Adrenal gland (tissue), 9 donors: ENCODE measurements at regions not wholly inside any gene's neighbourhood (a gene's known extent, or its start where the extent isn't known, plus 50 kb on each side); places are given as distances from the start of the nearest gene placed in this dataset.

ENCODE experiments used
- DNase-seq, 7 donors: peaks; one replicate each; pipeline ENCODE4 v3.0.0-alpha.2; 2019 to 2020
- H3K27ac ChIP-seq, 5 donors: fragments of 200-600 bp; sonication (generic) in 4 of 5; 1 replicate in 3 of 5; 2 replicates in 2 of 5; pipeline versions ENCODE4 v1.5.1 to v1.8.0; 2016 to 2020; ENCODE audit warnings: mild to moderate bottlenecking in 1 of 5
- H3K27me3 ChIP-seq: fragments of 200-600 bp; 2 replicates; pipeline ENCODE4 v1.8.0; 2021
- H3K36me3 ChIP-seq, 2 donors: fragments of 200-600 bp; replicated peaks in 1 of 2; 1 replicate in 1 of 2; 2 replicates in 1 of 2; pipeline versions ENCODE4 v1.5.1 to v1.8.0; 2018 to 2022
- H3K4me1 ChIP-seq, 2 donors: fragments of 200-600 bp; replicated peaks in 1 of 2; 1 replicate in 1 of 2; 2 replicates in 1 of 2; pipeline versions ENCODE4 v1.5.1 to v1.8.0; 2018 to 2021
- H3K4me3 ChIP-seq, 4 donors: fragments of 200-600 bp; sonication (generic) in 3 of 4; one replicate each; pipeline ENCODE4 v1.5.1; 2016 to 2018
- H3K9me3 ChIP-seq, 3 donors: fragments of 200-600 bp; sonication (generic) in 1 of 3; replicated peaks in 1 of 3; 1 replicate in 2 of 3; 2 replicates in 1 of 3; pipeline versions ENCODE4 v1.5.1 to v1.8.0; 2016 to 2021
- CTCF ChIP-seq, 6 experiments: fragments of 450-650 bp in 4 of 6; fragments of 200-600 bp in 2 of 6; sonication (generic) in 1 of 6; IDR thresholded peaks; 1 replicate in 5 of 6; 2 replicates in 1 of 6; pipeline versions ENCODE4 v1.5.1 to v1.8.0; 2016 to 2021; ENCODE audit warnings: antibody characterized with exemption in 6 of 6, mild to moderate bottlenecking in 2 of 6, moderate library complexity in 1 of 6
- POLR2A ChIP-seq, 2 donors: fragments of 450-650 bp; IDR thresholded peaks; one replicate each; pipeline ENCODE4 v1.6.1; 2017; ENCODE audit warnings: antibody characterized with exemption in 2 of 2, mild to moderate bottlenecking in 2 of 2, moderate library complexity in 1 of 2
- WGBS, 4 donors: extraction: QIAGEN DNeasy Blood & Tissue Kit in 2 of 4; methylation state at CpG; one replicate each; pipeline versions ENCODE4 v1.1.5 to v1.1.7; 2013 to 2017; 5-methylcytosine and 5-hydroxymethylcytosine counted together
- intact Hi-C, 2 donors: fragments of 100-400 bp; cut with DNase I; formaldehyde crosslinking; loops; one replicate each; pipeline versions ENCODE4 v1.14.1 to v1.15.0; 2022 to 2023
- donor health status: healthy with polysubstance abuse.
- donor health status: Bipolar disorder and iron deficiency.
- donor health status: DM: yes; HTN: yes; CAD: no.
- donor health status: DM: no; HTN: no; CAD: no.
- donor health status: DM: no; HTN: no; CAD: no.

DNA sequence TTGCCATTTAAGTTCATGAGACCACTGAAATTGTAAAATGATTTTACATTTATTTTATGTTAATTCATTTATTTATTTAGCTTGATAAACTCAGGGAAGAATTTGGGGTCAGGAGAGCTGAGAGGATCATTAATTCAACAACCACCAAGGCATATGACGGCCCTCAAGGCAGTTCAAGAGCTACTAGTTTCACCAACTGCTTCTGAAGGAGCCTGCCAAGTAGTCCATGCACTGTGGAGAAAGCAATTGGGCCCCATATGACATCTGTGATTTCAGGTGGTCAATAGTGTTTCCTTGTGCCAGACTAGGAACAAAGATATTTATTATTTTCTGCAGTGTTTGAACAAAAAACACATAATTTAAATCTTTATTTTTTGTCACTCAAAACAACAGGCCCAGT lies 236.4 kb downstream of the CASP12 start:
- H3K4me3 ChIP-seq = no peak overlapping the region
- H3K9me3 ChIP-seq = no peaks in the 10 kb centered on the region
- no peak overlapping the region for H3K27ac ChIP-seq
- intact Hi-C loops = no loop called here
- H3K27me3 ChIP-seq = no peaks in the 10 kb centered on the region
- no peak for DNase-seq
- 75 to 100% (median 88%) methylated on average over 1 of the region's 1 CpG for WGBS, 4 donors
- H3K4me1 ChIP-seq = no peaks in the 10 kb centered on the region
- TF ChIP-seq CTCF (IDR thresholded peaks at IDR 0.05) = no peak
- no peaks in the 10 kb centered on the region for H3K36me3 ChIP-seq

- 71 to 78% (median 76%) methylated on average over 5 of the region's 5 CpGs for WGBS, 4 donors
- H3K27ac ChIP-seq = no peak overlapping the region
- intact Hi-C loops = no loop called here
- no peak for DNase-seq
- no peaks in the 10 kb centered on the region for H3K27me3 ChIP-seq
- TF ChIP-seq CTCF (IDR thresholded peaks at IDR 0.05) = no peak
- no peak for TF ChIP-seq POLR2A (IDR thresholded peaks at IDR 0.05)
- H3K36me3 ChIP-seq = no peaks in the 10 kb centered on the region
- no peaks in the 10 kb centered on the region for H3K4me1 ChIP-seq
- H3K4me3 ChIP-seq = no peak overlapping the region
- H3K9me3 ChIP-seq = no peaks in the 10 kb centered on the region
Measured at GRCh38 chr11:104661471-104661870, 236.8 kb downstream of the CASP12 start.

GRCh38 chr11:104658177-104658576 lies 240.1 kb downstream of the CASP12 start:
- H3K4me1 ChIP-seq = peaks cover 0 to 7% of the 10 kb centered on the region in 2 donors
- no peak for TF ChIP-seq POLR2A (IDR thresholded peaks at IDR 0.05)
- no peak for TF ChIP-seq CTCF (IDR thresholded peaks at IDR 0.05)
- H3K36me3 ChIP-seq = no peaks in the 10 kb centered on the region
- H3K4me3 ChIP-seq = no peak overlapping the region
- H3K9me3 ChIP-seq = no peaks in the 10 kb centered on the region
- H3K27ac ChIP-seq = no peak overlapping the region
- H3K27me3 ChIP-seq = no peaks in the 10 kb centered on the region
- 83 to 90% (median 89%) methylated on average over 3 of the region's 3 CpGs for WGBS, 4 donors
- no peak for DNase-seq
- intact Hi-C loops = no loop called here

GRCh38 chr11:104657083-104657482 lies 241.2 kb downstream of the CASP12 start:
- intact Hi-C loops = no loop called here
- WGBS, 4 donors = 92 to 95% (median 94%) methylated on average over 2 of the region's 2 CpGs
- TF ChIP-seq POLR2A (IDR thresholded peaks at IDR 0.05) (no peak), CTCF (IDR thresholded peaks at IDR 0.05) (no peak)
- peaks cover 0 to 8% of the 10 kb centered on the region in 2 donors for H3K4me1 ChIP-seq
- no peak overlapping the region for H3K4me3 ChIP-seq
- H3K27ac ChIP-seq = no peak overlapping the region
- no peak for DNase-seq
- no peaks in the 10 kb centered on the region for H3K27me3 ChIP-seq
- no peaks in the 10 kb centered on the region for H3K9me3 ChIP-seq
- no peaks in the 10 kb centered on the region for H3K36me3 ChIP-seq
